Astrocyte of the spinal cord (primary cell): ENCODE measurements at regions not wholly inside any gene's neighbourhood (a gene's known extent, or its start where the extent isn't known, plus 50 kb on each side); places are given as distances from the start of the nearest gene placed in this dataset.

Experiments
- DNase-seq: peaks from one replicate; pipeline ENCODE4 v3.0.0; 2011; ENCODE audit warnings: low read depth, low spot score
- H3K4me3 ChIP-seq: 2 replicates; pipeline ENCODE4 v1.5.1; 2011; ENCODE audit warnings: low read depth, mild to moderate bottlenecking, low read length, moderate library complexity
- CTCF ChIP-seq: IDR thresholded peaks from 2 replicates; pipeline ENCODE4 v1.5.1; 2012; ENCODE audit warnings: low read depth, mild to moderate bottlenecking, low read length, inconsistent platforms
- in situ Hi-C: cut with HindIII; loops from 2 replicates; pipeline ENCODE4 v1.10.0; 2017; ENCODE audit warnings: low sequenced_read_pairs

- DNase-seq: no peak
- H3K4me3 ChIP-seq: no peak overlapping the region
- in situ Hi-C loops: no loop called here
- no peak for TF ChIP-seq CTCF
Observed at GRCh38 chrX:10104958-10105658, 51.7 kb upstream of the CLCN4 start.

- no peak overlapping the region for H3K4me3 ChIP-seq
- no peak for TF ChIP-seq CTCF
- no peak for DNase-seq
- in situ Hi-C loops: no loop called here
Observed at GRCh38 chrX:10106806-10107205, 50.0 kb upstream of the CLCN4 start.
